KMS-11 (cell line): ENCODE measurements at regions not wholly inside any gene's neighbourhood (a gene's known extent, or its start where the extent isn't known, plus 50 kb on each side); places are given as distances from the start of the nearest gene placed in this dataset.

Source experiments
- H2AFZ ChIP-seq: fragments of 200-600 bp; sonication (generic); 2 replicates; pipeline ENCODE4 v1.6.1; 2016; ENCODE audit warnings: antibody characterized with exemption, mixed run types, low read depth
- H3K27ac ChIP-seq: fragments of 200-600 bp; sonication (generic); 2 replicates; pipeline ENCODE4 v1.6.1; 2016; ENCODE audit warnings: mild to moderate bottlenecking, mixed run types
- H3K27me3 ChIP-seq: fragments of 200-600 bp; sonication (generic); 2 replicates; pipeline ENCODE4 v1.6.1; 2017; ENCODE audit warnings: mild to moderate bottlenecking, low read depth, mixed run types, moderate library complexity; ENCODE audit not compliant: insufficient read depth
- H3K36me3 ChIP-seq: fragments of 200-600 bp; sonication (generic); 2 replicates; pipeline ENCODE4 v1.6.1; 2017; ENCODE audit warnings: mild to moderate bottlenecking, mixed run types; ENCODE audit not compliant: insufficient read depth
- H3K4me1 ChIP-seq: fragments of 200-600 bp; sonication (generic); 2 replicates; pipeline ENCODE4 v1.6.1; 2016; ENCODE audit warnings: mild to moderate bottlenecking, low read depth, mixed run types; ENCODE audit not compliant: poor library complexity, severe bottlenecking
- H3K4me2 ChIP-seq: fragments of 200-600 bp; sonication (generic); 2 replicates; pipeline ENCODE4 v1.7.0; 2016; ENCODE audit warnings: mild to moderate bottlenecking, mixed run types
- H3K4me3 ChIP-seq: fragments of 200-600 bp; sonication (generic); IDR thresholded peaks from 2 replicates; pipeline ENCODE4 v1.6.1; 2017; ENCODE audit warnings: low read depth, low read length, mixed read lengths; ENCODE audit not compliant: insufficient read depth
- H3K79me2 ChIP-seq: fragments of 200-600 bp; sonication (generic); 2 replicates; pipeline ENCODE4 v1.6.1; 2016; ENCODE audit warnings: low read depth, mixed run types; ENCODE audit not compliant: insufficient read depth
- H3K9ac ChIP-seq: fragments of 200-600 bp; sonication (generic); 2 replicates; pipeline ENCODE4 v1.6.1; 2016; ENCODE audit warnings: mild to moderate bottlenecking, mixed run types
- H4K20me1 ChIP-seq: fragments of 200-600 bp; sonication (generic); 2 replicates; pipeline ENCODE4 v1.6.1; 2016; ENCODE audit warnings: mild to moderate bottlenecking, mixed run types; ENCODE audit not compliant: insufficient read depth
- TF ChIP-seq, protein P1 (sequence below): fragments of 200-600 bp; sonication (generic); conservative IDR thresholded peaks from 2 replicates; pipeline ENCODE4 v1.6.1; 2017; ENCODE audit warnings: low read depth, mild to moderate bottlenecking, antibody characterized with exemption, low read length, moderate library complexity, mixed read lengths

GRCh38 chr3:104514371-104514770, 852.3 kb upstream of the ALCAM start:
- H3K4me1 ChIP-seq, result peaks cover 12% of the 10 kb centered on the region
- no peaks in the 10 kb centered on the region for H3K36me3 ChIP-seq
- no peaks in the 10 kb centered on the region for H3K27me3 ChIP-seq
- H3K9ac ChIP-seq, result no peak overlapping the region
- H2AFZ ChIP-seq, result no peak overlapping the region
- no peaks in the 10 kb centered on the region for H3K79me2 ChIP-seq
- TF ChIP-seq, protein P1, sequence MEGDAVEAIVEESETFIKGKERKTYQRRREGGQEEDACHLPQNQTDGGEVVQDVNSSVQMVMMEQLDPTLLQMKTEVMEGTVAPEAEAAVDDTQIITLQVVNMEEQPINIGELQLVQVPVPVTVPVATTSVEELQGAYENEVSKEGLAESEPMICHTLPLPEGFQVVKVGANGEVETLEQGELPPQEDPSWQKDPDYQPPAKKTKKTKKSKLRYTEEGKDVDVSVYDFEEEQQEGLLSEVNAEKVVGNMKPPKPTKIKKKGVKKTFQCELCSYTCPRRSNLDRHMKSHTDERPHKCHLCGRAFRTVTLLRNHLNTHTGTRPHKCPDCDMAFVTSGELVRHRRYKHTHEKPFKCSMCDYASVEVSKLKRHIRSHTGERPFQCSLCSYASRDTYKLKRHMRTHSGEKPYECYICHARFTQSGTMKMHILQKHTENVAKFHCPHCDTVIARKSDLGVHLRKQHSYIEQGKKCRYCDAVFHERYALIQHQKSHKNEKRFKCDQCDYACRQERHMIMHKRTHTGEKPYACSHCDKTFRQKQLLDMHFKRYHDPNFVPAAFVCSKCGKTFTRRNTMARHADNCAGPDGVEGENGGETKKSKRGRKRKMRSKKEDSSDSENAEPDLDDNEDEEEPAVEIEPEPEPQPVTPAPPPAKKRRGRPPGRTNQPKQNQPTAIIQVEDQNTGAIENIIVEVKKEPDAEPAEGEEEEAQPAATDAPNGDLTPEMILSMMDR, result no peak
- H3K27ac ChIP-seq, result no peak overlapping the region
- H3K4me2 ChIP-seq, result no peak overlapping the region
- H3K4me3 ChIP-seq, result no peak overlapping the region
- H4K20me1 ChIP-seq, result no peaks in the 10 kb centered on the region

GRCh38 chr3:104514776-104515175, 851.9 kb upstream of the ALCAM start:
- Histone ChIP-seq H4K20me1 (no peaks in the 10 kb centered on the region), H2AFZ (no peak overlapping the region), H3K79me2 (no peaks in the 10 kb centered on the region), H3K4me3 (no peak overlapping the region), H3K9ac (no peak overlapping the region), H3K4me2 (no peak overlapping the region), H3K27ac (no peak overlapping the region), H3K27me3 (no peaks in the 10 kb centered on the region), H3K4me1 (peaks cover 16% of the 10 kb centered on the region), H3K36me3 (no peaks in the 10 kb centered on the region)
- TF ChIP-seq, protein P1, result no peak

DNA sequence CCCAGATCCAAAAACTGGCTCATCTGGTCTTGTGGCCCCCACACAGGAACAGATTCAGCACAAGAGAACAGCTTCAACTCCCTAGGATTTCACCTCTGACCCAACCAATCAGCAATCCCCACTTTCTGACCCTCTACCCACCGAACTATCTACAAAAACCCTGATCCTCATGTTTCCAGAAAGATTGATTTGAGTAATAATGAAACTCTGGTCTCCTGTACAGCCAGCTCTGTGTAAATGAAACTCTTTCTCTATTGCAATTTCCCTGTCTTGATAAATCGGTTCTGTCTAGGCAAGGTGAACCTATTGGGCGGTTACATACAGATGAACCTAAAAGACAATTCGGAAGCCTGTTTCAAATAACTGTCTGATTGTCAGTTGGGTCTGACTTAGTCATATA, 847.6 kb upstream of the ALCAM start:
- H3K27ac ChIP-seq, result peak overlapping the region; percentile 11; the same call in 1 of the 2 replicates
- no peaks in the 10 kb centered on the region for H4K20me1 ChIP-seq
- TF ChIP-seq, protein P1, result no peak
- H3K4me1 ChIP-seq, result peaks cover 59% of the 10 kb centered on the region
- no peak overlapping the region for H3K4me3 ChIP-seq
- no peaks in the 10 kb centered on the region for H3K79me2 ChIP-seq
- no peak overlapping the region for H3K9ac ChIP-seq
- H2AFZ ChIP-seq, result peak overlapping the region; percentile 17; the same call in 1 of the 2 replicates
- H3K4me2 ChIP-seq, result peak overlapping the region; percentile 37
- H3K27me3 ChIP-seq, result no peaks in the 10 kb centered on the region
- no peaks in the 10 kb centered on the region for H3K36me3 ChIP-seq

DNA sequence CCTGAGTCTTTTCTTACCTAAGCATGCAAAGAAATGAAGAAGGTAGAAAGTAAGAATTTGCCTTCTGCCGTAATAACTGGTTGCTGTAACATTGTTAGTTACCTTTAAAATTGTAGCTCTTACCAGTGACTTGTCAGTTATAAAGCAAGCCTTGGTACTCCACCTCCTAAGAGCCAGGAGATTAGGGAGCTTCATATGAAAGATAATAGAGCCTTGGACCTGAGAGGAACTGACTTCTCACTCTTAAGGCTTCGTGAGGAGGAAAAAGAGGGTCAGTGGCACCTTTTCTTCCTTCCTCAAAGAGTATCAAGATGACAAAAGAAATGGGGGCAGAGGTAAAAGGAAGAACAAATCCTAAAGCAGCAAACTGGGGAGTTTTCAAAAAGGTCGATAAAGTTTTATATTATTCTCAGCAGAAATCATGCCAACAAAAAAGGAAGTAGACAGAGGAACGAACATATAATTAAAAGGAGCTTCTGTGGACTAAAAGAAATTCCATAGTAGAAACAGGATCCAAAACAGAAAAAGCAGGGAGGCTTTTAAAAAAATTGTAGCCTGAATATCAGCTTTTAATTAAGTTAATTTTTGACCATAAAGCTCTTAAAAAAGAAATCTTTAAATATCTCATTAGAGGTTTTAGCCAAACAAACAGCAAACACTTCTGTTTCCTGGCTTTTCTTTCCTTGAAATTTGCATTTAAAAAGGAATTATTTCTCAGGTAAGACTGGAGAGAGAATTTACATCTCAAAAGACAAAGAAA, 847.1 kb upstream of the ALCAM start:
- Histone ChIP-seq H3K4me2 (peak overlapping the region; percentile 37), H3K4me1 (peaks cover 63% of the 10 kb centered on the region), H3K79me2 (no peaks in the 10 kb centered on the region), H2AFZ (peak overlapping the region; percentile 17; the same call in 1 of the 2 replicates), H4K20me1 (no peaks in the 10 kb centered on the region), H3K27ac (peak overlapping the region; percentile 11; the same call in 1 of the 2 replicates), H3K4me3 (no peak overlapping the region), H3K27me3 (no peaks in the 10 kb centered on the region), H3K36me3 (no peaks in the 10 kb centered on the region), H3K9ac (no peak overlapping the region)
- TF ChIP-seq, protein P1, result no peak
